Fibroblast of lung (primary cell): ENCODE measurements at regions not wholly inside any gene's neighbourhood (a gene's known extent, or its start where the extent isn't known, plus 50 kb on each side); places are given as distances from the start of the nearest gene placed in this dataset.

Experiments
- CTCF ChIP-seq, 2 donors: IDR thresholded peaks in 1 of 2; conservative IDR thresholded peaks in 1 of 2; 1 replicate in 1 of 2; 2 replicates in 1 of 2; pipeline ENCODE4 v1.5.1; 2011 to 2012; ENCODE audit warnings: low read length in 2 of 2, control low read depth in 1 of 2, inconsistent platforms in 1 of 2, low read depth in 1 of 2, mild to moderate bottlenecking in 1 of 2
- EZH2 ChIP-seq: IDR thresholded peaks from 2 replicates; pipeline ENCODE4 v1.5.1; 2012; ENCODE audit warnings: low read length, control low read depth, mild to moderate bottlenecking; ENCODE audit errors: missing control alignments

DNA sequence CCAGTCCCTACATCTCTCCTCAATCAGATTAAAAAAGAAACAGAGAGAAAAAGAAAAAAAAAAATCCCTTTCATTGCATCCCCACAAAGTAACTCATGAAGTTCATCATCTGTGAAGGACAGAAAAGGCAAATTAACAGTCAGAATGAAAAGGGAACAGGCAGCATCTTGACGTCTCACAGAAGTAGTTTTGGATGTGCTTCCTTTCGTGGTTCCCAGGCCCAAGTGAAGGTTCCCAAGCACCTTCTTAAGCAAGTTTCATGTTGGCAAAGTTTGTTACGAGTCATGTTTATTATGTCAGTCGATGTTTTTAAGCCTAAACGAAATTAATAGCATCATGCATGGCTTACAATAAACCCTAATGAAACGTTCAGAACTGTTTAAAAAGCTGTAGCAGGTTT, 475.2 kb downstream of the SETD4 start:
- TF ChIP-seq CTCF (conservative IDR thresholded peaks at IDR 0.05 in 1 of 2, IDR thresholded peaks at IDR 0.05 in 1 of 2; ENCODE audit: low read depth in 1 of 2, low read length in 2 of 2) (no peak), EZH2 (no peak)
